ENCODE measurements at regions not wholly inside any gene's neighbourhood (a gene's known extent, or its start where the extent isn't known, plus 50 kb on each side); places are given as distances from the start of the nearest gene placed in this dataset.

GRCh38 chr10:36489611-36490228 is 635.7 kb upstream of the ANKRD30A start:
- H3K27ac ChIP-seq: peak overlapping the region in 2 of 4 donors; percentile 20 to 27
- intact Hi-C loops (cut with DNase I): no loop called here

DNA sequence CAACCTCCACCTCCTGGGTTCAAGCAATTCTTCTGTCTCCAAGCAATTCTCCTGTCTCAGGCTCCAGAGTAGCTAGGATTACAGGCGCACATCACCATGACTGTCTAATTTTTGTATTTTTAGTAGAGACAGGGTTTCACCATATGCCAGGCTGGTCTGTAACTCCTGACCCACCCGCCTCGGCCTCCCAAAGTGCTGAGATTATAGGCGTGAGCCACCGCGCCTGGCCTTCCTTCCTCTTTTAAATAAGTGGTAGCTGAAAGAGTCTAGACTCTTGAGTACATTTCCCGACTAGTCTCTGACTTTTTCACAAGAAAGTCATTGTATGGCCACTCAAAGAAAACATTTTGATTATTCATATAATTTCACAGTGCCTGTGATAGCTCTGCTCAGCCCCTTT is 636.2 kb upstream of the ANKRD30A start:
- 90 to 91% methylated on average over 7 of the region's 7 CpGs for WGBS, 2 donors
- Histone ChIP-seq H3K4me1 (peaks cover 0 to 20% (median 13%) of the 10 kb centered on the region in 4 donors), H3K9me3 (no peaks in the 10 kb centered on the region), H3K36me3 (no peaks in the 10 kb centered on the region), H3K27ac (peak overlapping the region in 2 of 4 donors; percentile 20 to 27), H3K27me3 (no peaks in the 10 kb centered on the region), H3K4me3 (no peak overlapping the region)
- TF ChIP-seq EP300 (IDR thresholded peaks at IDR 0.05) (no peak), POLR2AphosphoS5 (IDR thresholded peaks at IDR 0.05) (no peak), POLR2A (IDR thresholded peaks at IDR 0.05) (no peak), CTCF (IDR thresholded peaks at IDR 0.05) (no peak)
- no peak for DNase-seq
- intact Hi-C loops (cut with DNase I): no loop called here

More at GRCh38 chr10:36489611-36490228, 635.7 kb upstream of the ANKRD30A start:
- Histone ChIP-seq H3K9me3 (no peaks in the 10 kb centered on the region), H3K4me3 (no peak overlapping the region), H3K27me3 (no peaks in the 10 kb centered on the region), H3K4me1 (peaks cover 0 to 25% (median 15%) of the 10 kb centered on the region in 4 donors), H3K36me3 (no peaks in the 10 kb centered on the region)
- no peak for DNase-seq
- TF ChIP-seq CTCF (IDR thresholded peaks at IDR 0.05) (no peak), POLR2A (IDR thresholded peaks at IDR 0.05) (no peak), POLR2AphosphoS5 (IDR thresholded peaks at IDR 0.05) (no peak), EP300 (IDR thresholded peaks at IDR 0.05) (no peak)
- WGBS, 2 donors: 79 to 85% methylated on average over 5 of the region's 5 CpGs

GRCh38 chr10:36488579-36488978 is 636.8 kb upstream of the ANKRD30A start:
- intact Hi-C loops (cut with DNase I): no loop called here
- 85 to 87% methylated on average over 4 of the region's 4 CpGs for WGBS, 2 donors
- H3K9me3 ChIP-seq: no peaks in the 10 kb centered on the region
- no peak for DNase-seq
- no peak overlapping the region for H3K4me3 ChIP-seq
- no peaks in the 10 kb centered on the region for H3K27me3 ChIP-seq
- no peaks in the 10 kb centered on the region for H3K36me3 ChIP-seq
- peaks cover 0 to 20% (median 10%) of the 10 kb centered on the region in 4 donors for H3K4me1 ChIP-seq
- no peak for TF ChIP-seq EP300 (IDR thresholded peaks at IDR 0.05)
- no peak for TF ChIP-seq POLR2AphosphoS5 (IDR thresholded peaks at IDR 0.05)
- no peak for TF ChIP-seq POLR2A (IDR thresholded peaks at IDR 0.05)
- TF ChIP-seq CTCF (IDR thresholded peaks at IDR 0.05): no peak
- no peak overlapping the region for H3K27ac ChIP-seq

DNA sequence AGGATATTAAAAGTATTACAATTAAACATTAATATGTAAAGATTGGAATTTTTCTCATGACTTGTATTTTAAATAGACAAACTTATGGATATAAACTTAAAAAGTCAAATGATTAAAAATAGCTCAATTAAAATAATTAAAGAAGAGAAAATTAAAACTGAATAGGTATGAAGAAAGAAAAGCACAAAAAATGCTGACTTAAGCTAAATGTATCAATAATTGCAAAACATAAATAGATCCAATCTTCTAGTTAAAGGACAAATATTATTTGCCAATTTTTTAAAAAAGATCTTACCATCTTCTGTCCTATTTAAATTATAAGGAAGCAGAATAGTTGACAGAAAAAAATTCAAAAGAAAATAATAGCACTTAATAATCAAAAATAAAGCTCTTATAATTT is 646.3 kb upstream of the ANKRD30A start:
- no peaks in the 10 kb centered on the region for H3K4me1 ChIP-seq
- intact Hi-C loops (cut with DNase I): no loop called here
- TF ChIP-seq EP300 (IDR thresholded peaks at IDR 0.05) (no peak), POLR2AphosphoS5 (IDR thresholded peaks at IDR 0.05) (no peak), CTCF (IDR thresholded peaks at IDR 0.05) (no peak), POLR2A (IDR thresholded peaks at IDR 0.05) (no peak)
- H3K27ac ChIP-seq: no peak overlapping the region
- H3K27me3 ChIP-seq: no peaks in the 10 kb centered on the region
- no peak overlapping the region for H3K4me3 ChIP-seq
- H3K9me3 ChIP-seq: peaks cover 0 to 3% (median 0%) of the 10 kb centered on the region in 4 donors
- no peak for DNase-seq
- no peaks in the 10 kb centered on the region for H3K36me3 ChIP-seq

DNA sequence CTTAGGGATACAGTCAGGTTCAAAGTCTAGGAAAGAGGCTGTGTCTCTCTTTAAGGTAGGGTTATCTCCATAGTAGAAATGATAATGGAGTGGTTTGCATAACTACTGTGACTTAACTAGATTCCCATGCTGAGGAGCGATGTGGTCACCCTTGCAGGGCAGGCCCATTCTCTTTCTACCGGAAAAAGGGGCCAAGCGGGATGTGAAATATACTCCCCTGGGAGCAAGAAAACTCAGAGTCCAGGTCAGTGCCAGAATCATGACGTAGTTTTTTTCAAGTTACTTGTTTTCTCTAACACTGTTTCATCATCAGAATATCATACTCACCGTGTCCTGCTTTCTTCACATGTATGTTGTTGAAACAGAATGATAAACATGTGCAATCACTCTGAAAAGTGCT is 649.0 kb upstream of the ANKRD30A start:
- Histone ChIP-seq H3K9me3 (peaks cover 0 to 2% (median 0%) of the 10 kb centered on the region in 4 donors), H3K36me3 (no peaks in the 10 kb centered on the region), H3K27me3 (no peaks in the 10 kb centered on the region), H3K4me3 (no peak overlapping the region), H3K27ac (no peak overlapping the region), H3K4me1 (no peaks in the 10 kb centered on the region)
- intact Hi-C loops (cut with DNase I): no loop called here
- no peak for DNase-seq
- 86 to 90% methylated on average over 5 of the region's 5 CpGs for WGBS, 2 donors
- TF ChIP-seq CTCF (IDR thresholded peaks at IDR 0.05) (no peak), POLR2AphosphoS5 (IDR thresholded peaks at IDR 0.05) (no peak), EP300 (IDR thresholded peaks at IDR 0.05) (no peak), POLR2A (IDR thresholded peaks at IDR 0.05) (no peak)
